ENCODE measurements at regions not wholly inside any gene's neighbourhood (a gene's known extent, or its start where the extent isn't known, plus 50 kb on each side); places are given as distances from the start of the nearest gene placed in this dataset.

DNA sequence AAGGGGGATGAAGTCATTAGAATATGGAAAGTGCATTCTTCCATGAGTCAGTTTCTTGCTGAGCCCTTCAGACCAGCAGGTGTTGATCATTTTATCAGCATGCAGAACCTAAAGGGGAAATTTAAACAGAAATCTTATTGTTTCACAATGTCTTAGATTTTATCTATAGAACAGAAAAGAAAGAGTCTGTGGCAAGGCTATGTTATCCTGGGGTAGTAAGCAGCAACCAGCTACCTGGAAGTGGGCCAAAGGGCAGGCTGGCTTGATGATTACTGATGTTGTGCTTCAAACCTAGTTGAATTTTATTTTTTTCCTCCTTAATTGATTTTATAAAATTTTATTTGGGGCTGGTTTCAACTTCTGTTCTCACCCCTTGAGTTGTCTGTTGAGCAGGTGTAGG is 101.5 kb downstream of the LRRC70 start:
- peaks cover 0 to 2% of the 10 kb centered on the region in 2 donors for H3K27me3 Mint-ChIP-seq
- peaks cover 0 to 3% of the 10 kb centered on the region in 2 donors for H3K36me3 Mint-ChIP-seq
- no peaks in the 10 kb centered on the region for H3K4me1 ChIP-seq (ENCODE audit: insufficient read depth, low read length)
- CTCF ChIA-PET (ENCODE audit: partially characterized antibody), result no interaction called here
- POLR2A ChIA-PET (ENCODE audit: partially characterized antibody), result no interaction called here
- no peak overlapping the region for H3K4me3 Mint-ChIP-seq
- H3K9me3 Mint-ChIP-seq, result peaks cover 0 to 36% (median 29%) of the 10 kb centered on the region in 8 donors
- intact Hi-C loops (cut with micrococcal nuclease), result no loop called here
- H3K4me3 ChIP-seq (ENCODE audit: low read length in 2 of 2), result no peak overlapping the region
- no peak overlapping the region for H3K27ac Mint-ChIP-seq
- no peak for DNase-seq
- no peaks in the 10 kb centered on the region for H3K36me3 ChIP-seq (ENCODE audit: insufficient read depth, low read length)
- H3K27ac ChIP-seq (ENCODE audit: low read depth, low read length), result no peak overlapping the region
- no peaks in the 10 kb centered on the region for H3K9me3 ChIP-seq (ENCODE audit: control insufficient read depth in 1 of 2, low read length in 2 of 2)
- no peaks in the 10 kb centered on the region for H3K4me1 Mint-ChIP-seq
- no peaks in the 10 kb centered on the region for H3K27me3 ChIP-seq (ENCODE audit: insufficient read depth, low read length)

Measured in CD4-positive, alpha-beta memory T cell (primary cell).